B cell (primary cell): ENCODE measurements at regions not wholly inside any gene's neighbourhood (a gene's known extent, or its start where the extent isn't known, plus 50 kb on each side); places are given as distances from the start of the nearest gene placed in this dataset.

ENCODE experiments used
- ATAC-seq: fragments of 200-7000 bp; cut with Tn5 transposase; one replicate; pipeline ENCODE4 v1.10.0; 2021; ENCODE audit warnings: low read depth, mild to moderate bottlenecking, moderate number of reproducible peaks, moderate library complexity
- CTCF ChIA-PET: fragments of 350-600 bp; sonication (Branson Sonifier 250); formaldehyde crosslinking; loops from one replicate; lab custom pipeline; 2021; ENCODE audit warnings: antibody characterized with exemption, inconsistent platforms; lab: Charles Lee
- POLR2A ChIA-PET: fragments of 350-600 bp; sonication (Branson Sonifier 250); formaldehyde crosslinking; loops from one replicate; lab custom pipeline; 2021; ENCODE audit warnings: antibody characterized with exemption; lab: Charles Lee
- DNase-seq: peaks from one replicate; pipeline ENCODE4 v3.0.0; 2013
- H2AFZ ChIP-seq: 2 replicates; pipeline ENCODE4 v1.6.1; 2012; ENCODE audit warnings: mild to moderate bottlenecking, low read depth, low read length; ENCODE audit not compliant: insufficient read depth, poor library complexity, severe bottlenecking
- H3K27ac ChIP-seq, 2 donors: 1 replicate in 1 of 2; 2 replicates in 1 of 2; pipeline ENCODE4 v1.5.1; 2012 to 2013; ENCODE audit warnings: low read length in 2 of 2, mild to moderate bottlenecking in 2 of 2, moderate library complexity in 1 of 2
- H3K27me3 ChIP-seq, 4 experiments: fragments of 200-600 bp in 1 of 4; sonication (generic) in 1 of 4; replicated peaks in 1 of 4; 1 replicate in 2 of 4; 2 replicates in 2 of 4; pipeline versions ENCODE4 v1.6.1 to v1.7.0; 2013 to 2016; ENCODE audit warnings: low read length in 3 of 4, mild to moderate bottlenecking in 2 of 4, mixed read lengths in 1 of 4, moderate library complexity in 1 of 4; ENCODE audit not compliant: insufficient read depth in 4 of 4, control insufficient read depth in 3 of 4; ENCODE audit errors: control extremely low read depth in 1 of 4
- H3K36me3 ChIP-seq, 2 experiments: replicated peaks in 1 of 2; 1 replicate in 1 of 2; 2 replicates in 1 of 2; pipeline versions ENCODE4 v1.6.1 to v1.7.1; 2013; ENCODE audit warnings: low read length in 1 of 2; ENCODE audit not compliant: insufficient read depth in 2 of 2, control insufficient read depth in 1 of 2; ENCODE audit errors: control extremely low read depth in 1 of 2, extremely low read depth in 1 of 2
- H3K4me1 ChIP-seq, 2 donors: fragments of 200-600 bp in 1 of 2; sonication (generic) in 1 of 2; 1 replicate in 1 of 2; 2 replicates in 1 of 2; pipeline versions ENCODE4 v1.5.1 to v1.6.1; 2013 to 2017; ENCODE audit warnings: low read length in 2 of 2; ENCODE audit not compliant: control insufficient read depth in 2 of 2, insufficient read depth in 2 of 2
- H3K4me2 ChIP-seq: replicated peaks from 2 replicates; pipeline ENCODE3; 2012; ENCODE audit warnings: mild to moderate bottlenecking, low read depth, low read length; ENCODE audit not compliant: poor library complexity, severe bottlenecking
- H3K4me3 ChIP-seq, 5 experiments: fragments of 200-600 bp in 1 of 5; sonication (generic) in 1 of 5; 1 replicate in 3 of 5; 2 replicates in 2 of 5; pipeline versions ENCODE4 v1.5.1 to v1.7.0; 2011 to 2016; ENCODE audit warnings: low read length in 4 of 5, mild to moderate bottlenecking in 4 of 5, low read depth in 2 of 5, control low read depth in 1 of 5, moderate library complexity in 1 of 5; ENCODE audit not compliant: insufficient read depth in 1 of 5; ENCODE audit errors: control extremely low read depth in 1 of 5, extremely low read depth in 1 of 5
- H3K79me2 ChIP-seq: fragments of 200-600 bp; sonication (generic); one replicate; pipeline ENCODE4 v1.6.0; 2016; ENCODE audit warnings: low read length; ENCODE audit not compliant: control insufficient read depth, insufficient read depth
- H3K9ac ChIP-seq: fragments of 200-600 bp; sonication (generic); 2 replicates; pipeline ENCODE4 v1.6.1; 2017; ENCODE audit warnings: mild to moderate bottlenecking, low read length, moderate library complexity
- H3K9me3 ChIP-seq, 3 donors: one replicate each; pipeline versions ENCODE4 v1.6.1 to v1.7.1; 2013; ENCODE audit warnings: low read length in 2 of 3; ENCODE audit not compliant: control insufficient read depth in 2 of 3, insufficient read depth in 1 of 3; ENCODE audit errors: control extremely low read depth in 1 of 3
- H4K20me1 ChIP-seq: 2 replicates; pipeline ENCODE4 v1.6.0; 2012; ENCODE audit warnings: mild to moderate bottlenecking, low read length; ENCODE audit not compliant: insufficient read depth, control insufficient read depth, poor library complexity, severe bottlenecking
- H3K27ac Mint-ChIP-seq: one replicate; pipeline ENCODE4 v1.8.0; 2021; ENCODE audit warnings: mixed read lengths
- H3K27me3 Mint-ChIP-seq: one replicate; pipeline ENCODE4 v1.8.0; 2021; ENCODE audit warnings: mixed read lengths
- H3K4me1 Mint-ChIP-seq: one replicate; pipeline ENCODE4 v1.8.0; 2021; ENCODE audit warnings: mixed read lengths
- H3K4me3 Mint-ChIP-seq: one replicate; pipeline ENCODE4 v1.8.0; 2021; ENCODE audit warnings: mixed read lengths
- H3K9me3 Mint-ChIP-seq: one replicate; pipeline ENCODE4 v1.8.0; 2022; ENCODE audit warnings: mixed read lengths; ENCODE audit not compliant: insufficient read depth
- CTCF ChIP-seq: fragments of 200-600 bp; IDR thresholded peaks from one replicate; pipeline ENCODE4 v1.8.0; 2022; ENCODE audit warnings: antibody characterized with exemption, mild to moderate bottlenecking
- EZH2 ChIP-seq: IDR thresholded peaks from 2 replicates; pipeline ENCODE4 v1.6.1; 2012; ENCODE audit warnings: borderline replicate concordance, low read depth, mild to moderate bottlenecking, moderate library complexity, low read length; ENCODE audit not compliant: insufficient read depth, poor library complexity, severe bottlenecking
- WGBS: methylation state at CpG from one replicate; pipeline ENCODE4 v1.1.5; 2013; ENCODE audit warnings: missing lambda C conversion rate; ENCODE audit not compliant: insufficient coverage; 5-methylcytosine and 5-hydroxymethylcytosine counted together
- intact Hi-C: fragments of 100-400 bp; cut with micrococcal nuclease; formaldehyde crosslinking; loops from one replicate; pipeline ENCODE4 v1.10.0; 2022

- 22% methylated on average over 3 of the region's 7 CpGs for WGBS
- TF ChIP-seq EZH2 (no peak), CTCF (no peak)
- H3K9me3 Mint-ChIP-seq, result no peaks in the 10 kb centered on the region
- no peak overlapping the region for H3K27ac ChIP-seq
- peaks cover 0 to 17% (median 1%) of the 10 kb centered on the region in 3 donors for H3K9me3 ChIP-seq
- H2AFZ ChIP-seq, result no peak overlapping the region
- no peak overlapping the region for H3K27ac Mint-ChIP-seq
- no peak overlapping the region for H3K4me3 ChIP-seq
- ATAC-seq (no peak), DNase-seq (no peak)
- no peaks in the 10 kb centered on the region for H4K20me1 ChIP-seq
- peaks cover 12% of the 10 kb centered on the region for H3K4me1 Mint-ChIP-seq
- no peak overlapping the region for H3K4me2 ChIP-seq
- intact Hi-C loops, result loop anchor here (2.0 kb wide), 1 partner anchor 112 kb away; no protein-coding TSS in a partner anchor
- H3K4me1 ChIP-seq, result peaks cover 10 to 14% of the 10 kb centered on the region in 2 donors
- ChIA-PET CTCF (interaction anchor here (0.6 to 2.3 kb wide), 2 partner anchors 10 to 24 kb away, joined by 5 to 7 read pairs; no protein-coding TSS in a partner anchor), POLR2A (no interaction called here)
- peaks cover 78% of the 10 kb centered on the region for H3K27me3 Mint-ChIP-seq
- H3K36me3 ChIP-seq, result no peaks in the 10 kb centered on the region
- H3K27me3 ChIP-seq, result peaks cover 6 to 50% (median 49%) of the 10 kb centered on the region in 4 experiments
- no peaks in the 10 kb centered on the region for H3K79me2 ChIP-seq
- H3K9ac ChIP-seq, result no peak overlapping the region
- H3K4me3 Mint-ChIP-seq, result no peak overlapping the region
Measured at GRCh38 chr1:90840352-90840751, 123.2 kb upstream of the BARHL2 start.

DNA sequence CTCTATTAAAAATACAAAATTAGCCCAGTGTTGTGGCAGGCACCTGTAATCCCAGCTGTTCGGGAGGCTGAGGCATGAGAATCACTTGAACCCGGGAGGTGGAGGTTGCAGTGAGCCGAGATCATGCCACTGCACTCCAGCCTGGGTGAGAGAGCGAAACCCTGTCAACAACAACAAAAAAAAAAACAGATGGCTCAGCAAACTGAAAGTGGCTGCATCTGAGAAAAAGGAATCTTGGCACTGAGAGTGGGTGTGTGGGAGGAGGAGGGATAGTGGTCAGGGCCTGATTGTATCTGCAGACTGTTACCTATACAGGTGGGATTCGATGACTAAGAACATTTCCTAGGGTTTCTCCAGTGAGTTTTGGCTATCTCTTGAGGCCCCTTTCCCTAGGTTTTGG, 122.2 kb upstream of the BARHL2 start:
- intact Hi-C loops, result no loop called here
- 43% methylated on average over 2 of the region's 5 CpGs for WGBS
- CTCF ChIA-PET, result interaction anchor here (2.3 kb wide), 1 partner anchor 11 kb away, joined by 5 read pairs; no protein-coding TSS in a partner anchor

More for the DNA sequence above, 122.2 kb upstream of the BARHL2 start:
- Mint-ChIP-seq H3K4me1 (peaks cover 22% of the 10 kb centered on the region), H3K4me3 (no peak overlapping the region), H3K27ac (no peak overlapping the region), H3K9me3 (no peaks in the 10 kb centered on the region), H3K27me3 (peaks cover 78% of the 10 kb centered on the region)
- no peak overlapping the region for H3K4me3 ChIP-seq
- H3K79me2 ChIP-seq, result no peaks in the 10 kb centered on the region
- no peaks in the 10 kb centered on the region for H4K20me1 ChIP-seq
- H3K27ac ChIP-seq, result no peak overlapping the region
- H3K9me3 ChIP-seq, result peaks cover 0 to 26% (median 1%) of the 10 kb centered on the region in 3 donors
- no peak overlapping the region for H3K4me2 ChIP-seq
- peaks cover 8 to 61% (median 59%) of the 10 kb centered on the region in 4 experiments for H3K27me3 ChIP-seq
- no peak overlapping the region for H2AFZ ChIP-seq
- TF ChIP-seq CTCF (no peak), EZH2 (no peak)
- POLR2A ChIA-PET, result no interaction called here
- DNase-seq (no peak), ATAC-seq (no peak)
- H3K4me1 ChIP-seq, result peaks cover 20 to 25% of the 10 kb centered on the region in 2 donors
- H3K9ac ChIP-seq, result no peak overlapping the region
- H3K36me3 ChIP-seq, result no peaks in the 10 kb centered on the region
